Stimulated activated CD4-positive, alpha-beta T cell treated with anti-CD3 and anti-CD28 coated beads, Interleukin-1b, Interleukin-23, amount 100 ng/mL, for 48 hours (primary cell): ENCODE measurements at regions not wholly inside any gene's neighbourhood (a gene's known extent, or its start where the extent isn't known, plus 50 kb on each side); places are given as distances from the start of the nearest gene placed in this dataset.
"Not testable (repeated sequence)": the region's sequence is repeated elsewhere in the genome, so short reads cannot be mapped to it uniquely, and the experiment has no call there.

Experiments used
- DNase-seq: peaks from one replicate; pipeline ENCODE4 v3.0.0-alpha.2; 2020

DNA sequence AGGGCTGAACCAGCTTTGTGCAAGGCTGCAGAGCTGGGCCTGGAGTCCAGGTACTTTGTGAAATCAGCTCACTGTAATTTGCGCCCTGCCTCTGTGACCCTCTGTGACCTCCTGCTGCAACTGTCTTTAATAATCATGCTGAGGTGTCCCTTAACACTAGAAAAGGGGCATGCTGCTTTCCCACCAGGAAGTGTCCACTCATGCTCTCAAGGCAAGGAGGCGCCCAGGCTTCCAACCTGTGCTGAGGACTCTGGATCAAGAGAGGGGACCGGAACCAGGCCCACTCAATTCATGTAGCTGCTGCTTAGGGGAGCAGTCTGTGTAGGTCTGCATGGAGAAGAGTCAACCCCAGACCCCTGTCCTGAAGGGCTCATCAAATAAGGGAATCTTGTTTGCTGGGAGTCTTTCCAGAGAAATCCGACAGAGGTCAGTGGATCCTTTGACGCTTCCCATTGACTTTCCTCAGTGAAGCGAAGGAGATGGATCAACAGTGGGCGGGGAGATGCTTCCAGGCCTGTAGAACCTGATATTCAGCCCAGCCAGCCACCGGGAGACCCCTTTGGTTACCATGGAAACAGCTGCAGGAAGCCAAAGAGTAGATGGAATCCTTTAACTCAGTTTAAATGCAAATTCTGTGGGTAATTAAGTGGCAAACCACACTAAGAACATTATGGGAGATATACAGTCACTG is 945.9 kb downstream of the GRID1 start:
- no peak for DNase-seq

DNA sequence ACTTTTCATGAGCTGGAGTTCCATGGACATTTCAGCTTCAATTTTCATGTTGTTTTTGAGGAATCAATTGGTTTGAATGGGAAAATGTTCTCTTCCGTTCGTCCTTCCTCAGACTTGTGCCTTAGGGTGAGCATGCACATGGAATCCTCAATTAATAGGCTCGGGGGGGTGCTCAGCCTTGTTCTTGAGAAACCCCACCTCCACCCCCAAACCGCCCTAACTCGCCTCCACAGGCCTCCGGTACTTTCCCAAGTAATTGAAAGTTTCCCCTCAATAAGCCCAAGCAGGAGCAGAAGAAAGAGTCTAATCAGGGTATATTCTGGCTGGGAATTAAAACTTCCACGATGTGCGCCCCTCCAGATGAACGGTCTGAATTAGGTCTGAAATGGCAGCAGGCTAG is 945.2 kb downstream of the GRID1 start:
- DNase-seq, result no peak

- DNase-seq, result no peak
Measured at GRCh38 chr10:85429126-85429525, 937.5 kb downstream of the GRID1 start.

GRCh38 chr10:85430991-85431390 is 935.6 kb downstream of the GRID1 start:
- DNase-seq, result no peak

DNA sequence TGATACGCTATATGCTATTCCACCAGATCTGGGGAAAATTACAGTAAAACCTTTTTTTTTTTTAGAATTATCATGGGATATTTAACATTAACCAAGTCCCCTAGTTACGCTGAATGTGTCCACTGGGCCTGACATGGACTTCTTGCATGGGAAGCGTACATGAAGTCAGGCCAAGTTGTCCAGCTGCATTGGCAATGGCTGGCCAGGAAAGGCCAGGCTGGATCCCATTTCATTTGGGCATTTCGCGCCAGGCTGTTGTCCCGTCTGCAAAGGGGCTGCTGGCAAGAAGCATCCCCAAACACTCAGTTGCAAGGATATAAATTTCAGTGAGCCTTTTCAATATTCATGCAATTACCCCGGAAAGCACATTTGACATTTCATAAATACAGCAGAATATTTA is 933.3 kb downstream of the GRID1 start:
- DNase-seq, result no peak

DNA sequence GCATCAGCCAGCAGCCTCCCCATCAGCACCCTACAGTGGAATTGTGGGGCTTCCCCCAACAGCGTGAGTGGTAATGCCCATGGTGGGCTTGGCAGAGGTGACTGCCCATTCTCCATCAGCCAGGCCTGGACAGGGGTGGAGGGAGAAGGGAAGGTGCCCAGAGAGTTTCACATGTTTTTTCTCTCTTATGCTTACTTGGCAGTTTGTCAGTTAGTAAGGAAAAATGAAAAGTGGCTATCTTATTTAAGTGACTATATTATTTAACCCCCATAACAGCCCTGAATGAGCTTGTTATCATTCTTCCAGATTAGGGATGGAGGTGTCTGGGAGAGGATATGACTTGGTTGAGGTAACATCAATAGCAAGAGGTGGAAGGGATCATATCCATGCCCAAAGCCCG is 921.7 kb downstream of the GRID1 start:
- DNase-seq, result no peak

GRCh38 chr10:85445702-85446101 is 920.9 kb downstream of the GRID1 start:
- DNase-seq, result no peak

DNA sequence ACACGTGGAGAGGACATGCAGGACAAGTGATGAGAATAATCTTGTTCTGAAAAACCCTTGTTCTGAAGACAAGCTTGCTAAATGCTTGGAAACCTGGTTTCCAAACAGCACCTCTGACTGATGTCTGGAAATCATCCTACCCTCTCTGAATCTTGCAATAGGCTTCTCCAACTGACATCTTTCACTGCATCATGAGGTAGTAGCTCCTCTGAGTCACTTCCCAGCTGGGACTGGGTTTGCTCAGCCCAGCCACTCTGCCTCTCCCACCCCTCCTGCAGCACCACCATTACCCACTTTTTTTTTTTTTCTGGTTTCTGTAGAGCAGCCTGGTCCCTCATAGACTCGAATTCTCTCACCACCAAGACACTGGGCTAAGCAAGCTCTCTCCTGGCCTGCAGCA is 919.8 kb downstream of the GRID1 start:
- no peak for DNase-seq

- no peak for DNase-seq
Measured at GRCh38 chr10:85447690-85448089, 918.9 kb downstream of the GRID1 start.

- DNase-seq, result no peak
Measured at GRCh38 chr10:85448716-85449115, 917.9 kb downstream of the GRID1 start.

GRCh38 chr10:85454386-85454785 is 912.2 kb downstream of the GRID1 start:
- DNase-seq, result no peak

DNA sequence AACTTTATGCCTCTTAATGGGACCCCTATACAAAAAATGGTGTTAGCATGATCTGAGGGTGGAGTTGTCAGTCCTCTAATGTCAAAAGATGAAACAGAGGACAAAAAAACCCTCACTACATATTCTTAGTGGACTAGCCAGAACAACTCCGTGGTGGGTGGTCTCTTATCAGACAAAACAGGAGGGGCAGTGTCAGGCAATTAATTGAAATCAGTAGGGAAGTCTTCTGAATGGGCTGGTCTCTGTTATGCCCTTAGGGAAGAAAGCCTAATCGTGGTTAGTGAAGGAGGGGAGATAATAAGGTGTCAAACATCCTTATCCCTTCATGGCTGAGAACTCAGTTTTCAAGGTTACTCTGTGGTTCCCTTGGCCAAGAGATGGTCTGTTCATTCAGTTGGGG is 909.4 kb downstream of the GRID1 start:
- no peak for DNase-seq

GRCh38 chr10:85458324-85458723 is 908.3 kb downstream of the GRID1 start:
- DNase-seq, result no peak

- no peak for DNase-seq
Measured at GRCh38 chr10:85459906-85460305, 906.7 kb downstream of the GRID1 start.

GRCh38 chr10:85464336-85464735 is 902.3 kb downstream of the GRID1 start:
- DNase-seq, result no peak

DNA sequence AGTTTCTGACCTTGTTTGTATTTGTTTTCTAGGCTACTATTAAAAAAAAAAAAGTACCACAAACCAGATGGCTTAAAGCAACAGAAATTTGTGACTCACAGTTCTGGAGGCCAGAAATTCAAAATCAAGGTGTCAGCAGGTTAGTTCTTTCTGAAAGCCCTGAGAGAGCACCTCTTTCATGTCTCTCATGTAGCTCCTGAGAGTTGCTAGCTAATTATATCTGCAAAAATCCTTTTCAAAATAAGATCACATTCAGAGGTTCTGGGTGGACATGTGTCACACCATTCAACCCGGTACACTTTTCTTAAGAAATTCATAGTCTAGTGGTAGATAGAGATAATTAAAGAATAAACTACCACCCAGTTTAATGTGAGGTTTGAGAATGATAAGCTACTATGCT is 888.6 kb downstream of the GRID1 start:
- DNase-seq, result no peak

- no peak for DNase-seq
Measured at GRCh38 chr10:85490431-85490830, 876.2 kb downstream of the GRID1 start.

DNA sequence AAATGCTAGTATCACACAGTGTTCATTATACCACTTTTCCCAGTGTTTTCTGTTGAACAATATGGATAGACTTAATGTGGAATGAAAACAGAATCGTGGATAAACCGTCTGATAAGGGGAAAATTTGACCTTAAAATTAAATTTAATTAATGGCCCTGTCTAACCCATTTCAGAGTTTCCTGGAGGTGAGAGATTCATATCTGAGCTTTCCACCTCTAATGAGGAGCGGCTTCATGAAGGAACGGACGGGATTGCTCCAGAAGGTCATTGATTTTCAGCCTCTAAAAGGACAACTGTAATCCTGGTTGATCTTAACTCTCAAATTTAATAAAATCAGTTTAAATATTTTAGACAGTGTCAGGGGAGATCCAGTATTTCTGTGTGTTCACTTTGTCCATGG is 874.9 kb downstream of the GRID1 start:
- no peak for DNase-seq

DNA sequence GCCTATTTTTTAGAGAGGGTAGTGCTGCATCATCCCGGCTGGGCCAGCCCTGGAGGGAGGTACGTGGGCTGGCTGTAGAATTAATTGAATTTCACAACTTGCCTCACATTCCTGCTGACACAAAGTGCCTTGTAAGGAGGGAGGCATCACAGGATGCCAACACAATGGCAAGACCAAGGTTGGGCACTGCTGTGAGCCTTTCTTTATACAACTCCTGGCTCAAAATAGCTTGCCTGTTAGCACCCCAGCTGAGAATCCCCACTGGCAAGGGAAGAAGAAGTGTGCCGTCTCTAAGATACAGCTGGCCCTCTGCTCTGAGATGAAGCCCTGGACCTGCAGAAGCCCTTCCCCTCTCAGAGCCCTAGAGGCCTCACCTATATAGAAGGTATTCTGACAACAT is 873.9 kb downstream of the GRID1 start:
- DNase-seq, result no peak

GRCh38 chr10:85493703-85494102 is 872.9 kb downstream of the GRID1 start:
- no peak for DNase-seq

- DNase-seq, result not testable (repeated sequence)
Measured at GRCh38 chr10:85504641-85505040, 862.0 kb downstream of the GRID1 start.

- no peak for DNase-seq
Measured at GRCh38 chr10:85508159-85508558, 858.4 kb downstream of the GRID1 start.

GRCh38 chr10:85510682-85511081 is 855.9 kb downstream of the GRID1 start:
- no peak for DNase-seq

DNA sequence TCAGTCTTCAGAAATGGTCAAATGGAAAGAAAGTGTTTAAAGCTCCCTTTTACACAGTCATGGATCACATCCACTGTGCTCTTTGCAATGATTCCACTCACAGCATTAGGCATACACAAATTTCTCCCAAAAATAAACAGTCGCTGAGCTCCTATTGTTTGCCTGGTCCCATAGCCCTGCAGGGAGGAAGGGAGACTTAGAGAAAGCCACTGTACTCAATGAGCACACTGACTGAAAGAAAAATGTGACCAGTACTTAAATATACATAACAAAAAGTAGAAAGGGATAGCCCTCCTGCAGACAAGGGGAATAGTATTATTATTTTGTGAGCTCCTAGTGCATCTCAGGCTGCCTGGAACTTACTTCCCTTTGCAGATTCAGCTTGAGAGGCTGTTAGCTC is 853.2 kb downstream of the GRID1 start:
- DNase-seq, result no peak

- no peak for DNase-seq
Measured at GRCh38 chr10:85515316-85515715, 851.3 kb downstream of the GRID1 start.
